Panc1 (cell line): ENCODE measurements at regions not wholly inside any gene's neighbourhood (a gene's known extent, or its start where the extent isn't known, plus 50 kb on each side); places are given as distances from the start of the nearest gene placed in this dataset.

Experiments
- ATAC-seq: fragments of 200-7000 bp; cut with Tn5 transposase; 2 replicates; pipeline ENCODE4 v1.9.1; 2020; ENCODE audit warnings: mild to moderate bottlenecking, moderate library complexity
- BruUV-seq: library from RNA; stranded (reverse); fragments of 400-500 nt; replicated peaks from 2 replicates; lab custom pipeline; 2021; lab: Mats Ljungman, UMichigan
- CTCF ChIA-PET: fragments of 300-600 bp; sonication (Branson Sonifier 250); formaldehyde crosslinking; loops from one replicate; lab custom pipeline; 2022; ENCODE audit warnings: antibody characterized with exemption; lab: Charles Lee
- POLR2A ChIA-PET: fragments of 300-600 bp; sonication (Branson Sonifier 250); formaldehyde crosslinking; loops from one replicate; lab custom pipeline; 2022; ENCODE audit warnings: antibody characterized with exemption; lab: Charles Lee
- DNase-seq: peaks from one replicate; pipeline ENCODE4 v3.0.0-alpha.2; 2010; ENCODE audit warnings: low read depth, low spot score
- H3K27ac ChIP-seq: 2 replicates; pipeline ENCODE4 v1.5.1; 2011; ENCODE audit warnings: mild to moderate bottlenecking, low read length, inconsistent platforms
- H3K27me3 ChIP-seq: fragments of 200-500 bp; sonication (Bioruptor generic); 2 replicates; pipeline ENCODE4 v1.6.0; 2014; ENCODE audit warnings: low read length, inconsistent platforms; ENCODE audit not compliant: control insufficient read depth, insufficient read depth
- H3K36me3 ChIP-seq: fragments of 200-500 bp; sonication (Bioruptor generic); 2 replicates; pipeline ENCODE4 v1.5.1; 2014; ENCODE audit warnings: inconsistent platforms, mild to moderate bottlenecking, low read length, moderate library complexity; ENCODE audit not compliant: control insufficient read depth, insufficient read depth
- H3K4me1 ChIP-seq: 2 replicates; pipeline ENCODE4 v1.5.1; 2011; ENCODE audit warnings: inconsistent platforms, mild to moderate bottlenecking, low read length, moderate library complexity; ENCODE audit not compliant: control insufficient read depth, insufficient read depth
- H3K4me3 ChIP-seq, 2 experiments: 2 replicates each; pipeline ENCODE4 v1.5.1; 2011 to 2012; ENCODE audit warnings: low read depth in 2 of 2, low read length in 2 of 2, mild to moderate bottlenecking in 2 of 2, inconsistent platforms in 1 of 2, moderate library complexity in 1 of 2
- H3K9me3 ChIP-seq: fragments of 200-500 bp; sonication (Bioruptor generic); 2 replicates; pipeline ENCODE4 v1.5.1; 2014; ENCODE audit warnings: low read depth, mild to moderate bottlenecking, inconsistent platforms, low read length, moderate library complexity; ENCODE audit not compliant: control insufficient read depth, insufficient read depth
- POLR2AphosphoS5 ChIP-seq: IDR thresholded peaks from 2 replicates; pipeline ENCODE4 v1.6.1; 2012; ENCODE audit warnings: mild to moderate bottlenecking, low read depth, low read length, moderate library complexity
- SIN3A ChIP-seq: IDR thresholded peaks from 2 replicates; pipeline ENCODE4 v1.6.1; 2012; ENCODE audit warnings: low read depth, mild to moderate bottlenecking, low read length, moderate library complexity, borderline replicate concordance; ENCODE audit not compliant: insufficient read depth
- TCF7L2 ChIP-seq: IDR thresholded peaks from 2 replicates; pipeline ENCODE4 v1.6.1; 2011; ENCODE audit warnings: mild to moderate bottlenecking, low read depth, low read length, inconsistent platforms
- in situ Hi-C: cut with HindIII; loops from 2 replicates; pipeline ENCODE4 v1.10.0; 2016; ENCODE audit warnings: low sequenced_read_pairs, low pct_unique_long_range_greater_than_20kb
- intact Hi-C: fragments of 100-400 bp; cut with micrococcal nuclease; formaldehyde crosslinking; loops from one replicate; pipeline ENCODE4 v1.10.0; 2022; ENCODE audit not compliant: unreplicated experiment
- TF ChIP-seq, protein P1 (sequence below), 2 experiments: IDR thresholded peaks; 2 replicates each; pipeline ENCODE4 v1.6.1; 2011 to 2012; ENCODE audit warnings: low read depth in 2 of 2, control low read depth in 1 of 2, low read length in 1 of 2, mild to moderate bottlenecking in 1 of 2, moderate library complexity in 1 of 2; ENCODE audit not compliant: insufficient read depth in 1 of 2
- TF ChIP-seq, protein P2 (sequence below): fragments of 450-650 bp; IDR thresholded peaks from 2 replicates; pipeline ENCODE4 v1.5.1; 2017; ENCODE audit warnings: mild to moderate bottlenecking

DNA sequence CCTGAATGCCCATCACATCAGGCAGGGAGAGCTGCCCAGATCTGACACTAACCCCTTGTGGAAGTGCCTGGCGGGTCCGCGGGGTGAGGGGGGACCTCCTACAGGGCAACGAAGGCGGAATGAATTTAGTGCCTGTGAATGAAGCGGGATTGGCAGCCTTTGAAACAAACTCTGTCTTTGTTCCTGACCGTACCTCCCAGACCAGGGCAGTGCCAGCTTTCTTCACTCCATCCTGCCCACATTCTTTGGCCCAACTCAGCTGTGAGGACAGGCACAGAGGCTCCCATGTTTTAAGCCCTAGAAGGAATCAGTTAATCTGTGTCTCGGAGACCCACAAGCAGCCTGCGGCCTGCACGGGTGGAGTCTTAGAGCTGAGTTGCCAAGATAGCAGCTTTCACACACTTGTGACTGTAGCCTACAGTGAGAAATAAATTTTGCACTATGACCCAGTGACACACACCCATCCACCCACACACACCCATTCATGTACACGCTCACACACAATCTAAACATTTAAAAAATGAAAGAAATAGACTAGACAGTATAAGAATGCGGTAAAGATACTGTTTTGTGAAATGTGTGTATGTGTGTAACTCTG lies 60.1 kb upstream of the USP24 start:
- H3K4me1 ChIP-seq, result peaks cover 6% of the 10 kb centered on the region; the same call in 1 of the 2 replicates
- POLR2A ChIA-PET, result no interaction called here
- TF ChIP-seq, protein P1, sequence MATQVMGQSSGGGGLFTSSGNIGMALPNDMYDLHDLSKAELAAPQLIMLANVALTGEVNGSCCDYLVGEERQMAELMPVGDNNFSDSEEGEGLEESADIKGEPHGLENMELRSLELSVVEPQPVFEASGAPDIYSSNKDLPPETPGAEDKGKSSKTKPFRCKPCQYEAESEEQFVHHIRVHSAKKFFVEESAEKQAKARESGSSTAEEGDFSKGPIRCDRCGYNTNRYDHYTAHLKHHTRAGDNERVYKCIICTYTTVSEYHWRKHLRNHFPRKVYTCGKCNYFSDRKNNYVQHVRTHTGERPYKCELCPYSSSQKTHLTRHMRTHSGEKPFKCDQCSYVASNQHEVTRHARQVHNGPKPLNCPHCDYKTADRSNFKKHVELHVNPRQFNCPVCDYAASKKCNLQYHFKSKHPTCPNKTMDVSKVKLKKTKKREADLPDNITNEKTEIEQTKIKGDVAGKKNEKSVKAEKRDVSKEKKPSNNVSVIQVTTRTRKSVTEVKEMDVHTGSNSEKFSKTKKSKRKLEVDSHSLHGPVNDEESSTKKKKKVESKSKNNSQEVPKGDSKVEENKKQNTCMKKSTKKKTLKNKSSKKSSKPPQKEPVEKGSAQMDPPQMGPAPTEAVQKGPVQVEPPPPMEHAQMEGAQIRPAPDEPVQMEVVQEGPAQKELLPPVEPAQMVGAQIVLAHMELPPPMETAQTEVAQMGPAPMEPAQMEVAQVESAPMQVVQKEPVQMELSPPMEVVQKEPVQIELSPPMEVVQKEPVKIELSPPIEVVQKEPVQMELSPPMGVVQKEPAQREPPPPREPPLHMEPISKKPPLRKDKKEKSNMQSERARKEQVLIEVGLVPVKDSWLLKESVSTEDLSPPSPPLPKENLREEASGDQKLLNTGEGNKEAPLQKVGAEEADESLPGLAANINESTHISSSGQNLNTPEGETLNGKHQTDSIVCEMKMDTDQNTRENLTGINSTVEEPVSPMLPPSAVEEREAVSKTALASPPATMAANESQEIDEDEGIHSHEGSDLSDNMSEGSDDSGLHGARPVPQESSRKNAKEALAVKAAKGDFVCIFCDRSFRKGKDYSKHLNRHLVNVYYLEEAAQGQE (IDR thresholded peaks at IDR 0.05; ENCODE audit: insufficient read depth in 1 of 2, low read depth in 2 of 2, low read length in 1 of 2), result no peak
- TF ChIP-seq SIN3A, result no peak
- no peaks in the 10 kb centered on the region for H3K27me3 ChIP-seq
- DNase-seq (no peak), ATAC-seq (peak; percentile 20; the same call in 1 of the 2 replicates)
- H3K9me3 ChIP-seq, result no peaks in the 10 kb centered on the region
- in situ Hi-C loops (no loop called here), intact Hi-C loops (loop anchor here (5.0 kb wide), 1 partner anchor 58 kb away; the partner anchor contains the start of gene USP24)
- H3K27ac ChIP-seq, result no peak overlapping the region
- no peaks in the 10 kb centered on the region for H3K36me3 ChIP-seq
- CTCF ChIA-PET, result interaction anchor here (0.6 kb wide), 1 partner anchor 65 kb away, joined by 3 read pairs; no protein-coding TSS in a partner anchor
- H3K4me3 ChIP-seq, result no peak overlapping the region
- BruUV-seq, result no TSS peak

DNA sequence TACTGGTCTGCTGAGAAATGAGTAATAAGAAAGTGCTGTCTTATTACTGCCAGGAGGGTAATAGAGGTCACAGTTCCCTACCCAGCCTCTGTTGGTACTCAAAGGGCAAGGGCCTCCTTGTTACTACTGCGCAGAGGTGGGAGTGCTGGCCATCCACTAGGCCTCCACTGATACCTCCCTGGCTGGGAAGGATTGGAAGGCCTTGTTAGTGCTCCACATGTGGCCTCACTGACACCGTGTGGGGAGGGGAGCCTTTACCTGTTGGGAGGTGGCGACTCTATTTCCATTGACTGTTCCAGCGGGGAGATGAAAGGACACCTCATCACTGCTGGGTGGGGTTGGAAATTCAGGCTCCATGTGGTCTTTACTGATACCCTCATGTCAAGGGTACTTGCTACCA lies 57.8 kb upstream of the USP24 start:
- no peak for ATAC-seq
- in situ Hi-C loops, result no loop called here
- Histone ChIP-seq H3K27me3 (no peaks in the 10 kb centered on the region), H3K27ac (no peak overlapping the region), H3K9me3 (no peaks in the 10 kb centered on the region; the same call in 1 of the 2 replicates), H3K4me1 (peaks cover 6% of the 10 kb centered on the region; the same call in 1 of the 2 replicates), H3K4me3 (no peak overlapping the region), H3K36me3 (no peaks in the 10 kb centered on the region)
- intact Hi-C loops, result no loop called here
- ChIA-PET POLR2A (no interaction called here), CTCF (no interaction called here)
- DNase-seq, result no peak
- BruUV-seq, result no TSS peak
- no peak for TF ChIP-seq TCF7L2
- no peak for TF ChIP-seq POLR2AphosphoS5
- TF ChIP-seq, protein P2, sequence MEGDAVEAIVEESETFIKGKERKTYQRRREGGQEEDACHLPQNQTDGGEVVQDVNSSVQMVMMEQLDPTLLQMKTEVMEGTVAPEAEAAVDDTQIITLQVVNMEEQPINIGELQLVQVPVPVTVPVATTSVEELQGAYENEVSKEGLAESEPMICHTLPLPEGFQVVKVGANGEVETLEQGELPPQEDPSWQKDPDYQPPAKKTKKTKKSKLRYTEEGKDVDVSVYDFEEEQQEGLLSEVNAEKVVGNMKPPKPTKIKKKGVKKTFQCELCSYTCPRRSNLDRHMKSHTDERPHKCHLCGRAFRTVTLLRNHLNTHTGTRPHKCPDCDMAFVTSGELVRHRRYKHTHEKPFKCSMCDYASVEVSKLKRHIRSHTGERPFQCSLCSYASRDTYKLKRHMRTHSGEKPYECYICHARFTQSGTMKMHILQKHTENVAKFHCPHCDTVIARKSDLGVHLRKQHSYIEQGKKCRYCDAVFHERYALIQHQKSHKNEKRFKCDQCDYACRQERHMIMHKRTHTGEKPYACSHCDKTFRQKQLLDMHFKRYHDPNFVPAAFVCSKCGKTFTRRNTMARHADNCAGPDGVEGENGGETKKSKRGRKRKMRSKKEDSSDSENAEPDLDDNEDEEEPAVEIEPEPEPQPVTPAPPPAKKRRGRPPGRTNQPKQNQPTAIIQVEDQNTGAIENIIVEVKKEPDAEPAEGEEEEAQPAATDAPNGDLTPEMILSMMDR, result no peak
- TF ChIP-seq, protein P1 (IDR thresholded peaks at IDR 0.05; ENCODE audit: insufficient read depth in 1 of 2, low read depth in 2 of 2, low read length in 1 of 2), result no peak
- TF ChIP-seq SIN3A, result no peak
